Gastroesophageal sphincter (tissue), 3 donors: ENCODE measurements at regions not wholly inside any gene's neighbourhood (a gene's known extent, or its start where the extent isn't known, plus 50 kb on each side); places are given as distances from the start of the nearest gene placed in this dataset.

Experiments
- CTCF ChIP-seq, 4 experiments: fragments of 200-600 bp in 2 of 4; fragments of 450-650 bp in 2 of 4; sonication (generic) in 1 of 4; IDR thresholded peaks; one replicate each; pipeline ENCODE4 v1.5.1; 2017 to 2019; ENCODE audit warnings: antibody characterized with exemption in 4 of 4, mild to moderate bottlenecking in 2 of 4, moderate library complexity in 2 of 4
- EP300 ChIP-seq: sonication (generic); formaldehyde crosslinking; IDR thresholded peaks from one replicate; pipeline ENCODE4 v1.6.1; 2017; ENCODE audit warnings: antibody characterized with exemption, mild to moderate bottlenecking
- POLR2A ChIP-seq, 2 donors: fragments of 450-650 bp; IDR thresholded peaks; one replicate each; pipeline ENCODE4 v1.6.1; 2017; ENCODE audit warnings: antibody characterized with exemption in 2 of 2, mild to moderate bottlenecking in 2 of 2, moderate library complexity in 1 of 2
- POLR2AphosphoS5 ChIP-seq: sonication (generic); formaldehyde crosslinking; IDR thresholded peaks from one replicate; pipeline ENCODE4 v1.6.1; 2017; ENCODE audit warnings: antibody characterized with exemption

GRCh38 chr2:78750219-78750618 is 275.3 kb upstream of the REG3G start:
- TF ChIP-seq CTCF (IDR thresholded peaks at IDR 0.05) (no peak), POLR2A (IDR thresholded peaks at IDR 0.05) (no peak), POLR2AphosphoS5 (no peak), EP300 (no peak)
